ENCODE measurements at regions not wholly inside any gene's neighbourhood (a gene's known extent, or its start where the extent isn't known, plus 50 kb on each side); places are given as distances from the start of the nearest gene placed in this dataset.

DNA sequence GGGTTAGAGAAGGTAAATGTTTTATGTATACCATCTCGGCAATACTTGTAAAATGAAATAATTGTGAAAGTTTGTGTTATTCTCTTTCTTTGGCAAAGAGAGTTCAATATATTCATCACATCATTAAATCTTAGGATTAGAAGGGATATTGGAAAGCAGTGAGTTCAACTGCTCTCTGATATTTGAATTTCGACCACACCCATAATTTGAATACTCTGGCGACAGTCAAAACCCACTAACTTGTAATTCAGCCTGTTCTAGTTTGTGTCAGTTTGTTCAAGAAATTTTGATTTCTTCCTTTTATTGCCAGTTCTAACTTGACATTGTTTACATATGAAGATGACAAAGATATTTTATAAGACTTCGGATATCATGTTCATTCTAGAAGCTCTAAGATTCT lies 1380.5 kb upstream of the CDH8 start:
- TF ChIP-seq, protein P1, sequence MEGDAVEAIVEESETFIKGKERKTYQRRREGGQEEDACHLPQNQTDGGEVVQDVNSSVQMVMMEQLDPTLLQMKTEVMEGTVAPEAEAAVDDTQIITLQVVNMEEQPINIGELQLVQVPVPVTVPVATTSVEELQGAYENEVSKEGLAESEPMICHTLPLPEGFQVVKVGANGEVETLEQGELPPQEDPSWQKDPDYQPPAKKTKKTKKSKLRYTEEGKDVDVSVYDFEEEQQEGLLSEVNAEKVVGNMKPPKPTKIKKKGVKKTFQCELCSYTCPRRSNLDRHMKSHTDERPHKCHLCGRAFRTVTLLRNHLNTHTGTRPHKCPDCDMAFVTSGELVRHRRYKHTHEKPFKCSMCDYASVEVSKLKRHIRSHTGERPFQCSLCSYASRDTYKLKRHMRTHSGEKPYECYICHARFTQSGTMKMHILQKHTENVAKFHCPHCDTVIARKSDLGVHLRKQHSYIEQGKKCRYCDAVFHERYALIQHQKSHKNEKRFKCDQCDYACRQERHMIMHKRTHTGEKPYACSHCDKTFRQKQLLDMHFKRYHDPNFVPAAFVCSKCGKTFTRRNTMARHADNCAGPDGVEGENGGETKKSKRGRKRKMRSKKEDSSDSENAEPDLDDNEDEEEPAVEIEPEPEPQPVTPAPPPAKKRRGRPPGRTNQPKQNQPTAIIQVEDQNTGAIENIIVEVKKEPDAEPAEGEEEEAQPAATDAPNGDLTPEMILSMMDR (conservative IDR thresholded peaks at IDR 0.05) = no peak
- TF ChIP-seq ZFX (IDR thresholded peaks at IDR 0.05) = no peak

Data from C4-2B (cell line).